HG03175 (cell line): ENCODE measurements at regions not wholly inside any gene's neighbourhood (a gene's known extent, or its start where the extent isn't known, plus 50 kb on each side); places are given as distances from the start of the nearest gene placed in this dataset.

Experiments
- ATAC-seq: cut with Tn5 transposase; IDR thresholded peaks from one replicate; pipeline ENCODE4 v1.9.1; 2021; ENCODE audit warnings: mild to moderate bottlenecking, moderate library complexity; ENCODE audit not compliant: unreplicated experiment

DNA sequence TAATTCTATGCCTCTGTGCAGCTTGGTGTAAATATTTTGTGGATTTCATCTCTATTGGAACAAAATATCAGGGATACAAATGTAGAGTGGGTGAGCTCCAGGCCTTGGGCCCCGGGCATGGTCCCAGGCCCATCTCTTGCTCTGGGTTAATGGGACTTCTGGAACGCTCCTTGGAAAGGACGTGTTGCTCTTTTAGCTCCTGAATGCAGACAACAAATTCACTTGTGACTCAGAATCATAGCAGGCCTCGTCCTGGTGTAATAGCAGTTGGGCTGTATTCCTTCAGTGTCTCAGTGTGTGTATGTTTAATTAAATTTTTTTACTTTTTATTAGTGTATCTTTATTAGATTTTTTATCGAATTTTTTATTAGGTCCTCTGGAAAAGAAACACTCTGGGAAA lies 266.7 kb upstream of the C2CD4B start:
- no peak for ATAC-seq

DNA sequence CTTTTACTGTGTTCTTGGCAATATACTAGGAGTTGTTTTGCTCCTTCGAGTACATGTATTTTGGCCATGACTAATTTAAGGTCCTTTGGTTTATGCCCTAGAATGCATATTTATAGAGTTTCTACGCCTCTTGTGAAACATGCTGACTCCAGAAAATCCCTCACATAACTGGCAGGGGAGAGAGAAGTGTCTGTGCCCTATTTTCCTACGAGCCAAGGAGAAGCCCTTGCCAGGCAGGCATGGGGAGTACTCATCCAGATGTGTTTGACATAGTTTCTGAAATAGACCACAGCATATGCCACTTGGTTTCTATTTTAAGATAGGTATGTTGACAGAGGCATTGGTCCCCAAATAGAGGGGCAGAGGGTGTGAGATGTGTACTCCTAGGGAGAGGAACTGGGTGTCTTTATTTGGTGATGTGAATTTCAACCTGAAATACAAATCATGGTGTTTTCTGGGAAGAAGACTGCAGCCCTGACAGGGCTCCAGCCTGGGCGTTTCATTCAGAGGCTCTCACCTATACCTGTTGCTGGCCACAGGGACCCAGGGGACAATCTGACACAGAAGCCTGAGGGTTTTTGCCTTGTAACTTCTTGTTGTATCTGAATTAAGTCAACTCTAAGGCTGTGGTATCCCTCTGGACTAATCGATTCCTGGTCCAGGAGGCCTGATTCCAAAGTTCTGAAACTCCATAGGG lies 267.8 kb upstream of the C2CD4B start:
- ATAC-seq, result no peak

DNA sequence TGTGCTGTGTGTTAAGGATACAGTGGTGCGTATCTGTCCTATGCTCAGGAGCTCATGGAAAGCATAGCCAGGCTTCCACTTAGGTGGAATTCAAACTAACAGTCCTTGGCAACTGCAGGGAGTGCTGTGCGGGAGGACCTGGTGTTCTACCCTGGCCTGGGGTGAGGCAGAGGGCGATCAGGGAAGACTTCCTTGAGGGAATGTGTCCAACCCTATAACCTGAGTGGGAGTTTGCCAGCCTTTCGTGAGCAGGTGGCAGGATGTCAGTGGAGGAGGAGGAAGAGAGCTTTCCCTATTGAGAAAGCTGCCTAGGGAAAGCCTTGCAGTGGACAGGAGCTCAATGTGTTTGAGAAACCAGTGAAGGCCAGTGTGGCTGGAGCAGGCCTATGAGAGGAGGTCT lies 271.1 kb upstream of the C2CD4B start:
- no peak for ATAC-seq

DNA sequence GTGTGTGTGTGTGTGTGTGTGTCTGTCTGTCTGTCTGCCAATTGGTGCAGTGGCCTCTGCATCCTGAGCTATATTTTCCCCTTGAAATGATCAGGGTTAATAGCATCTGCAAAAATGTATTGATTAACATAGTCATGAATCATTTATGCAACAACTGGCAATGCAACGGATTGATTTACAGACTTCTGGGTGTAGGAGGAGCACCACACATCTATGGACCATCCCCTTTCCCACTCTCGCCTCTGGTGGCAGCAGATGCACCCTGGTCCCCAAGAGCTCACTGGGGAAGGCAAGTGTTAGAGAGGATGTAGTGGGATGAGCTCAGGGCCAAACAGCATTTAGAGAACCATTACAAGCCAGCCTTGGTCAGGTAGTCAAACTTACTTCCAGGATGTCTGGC lies 272.7 kb upstream of the C2CD4B start:
- ATAC-seq, result no peak

DNA sequence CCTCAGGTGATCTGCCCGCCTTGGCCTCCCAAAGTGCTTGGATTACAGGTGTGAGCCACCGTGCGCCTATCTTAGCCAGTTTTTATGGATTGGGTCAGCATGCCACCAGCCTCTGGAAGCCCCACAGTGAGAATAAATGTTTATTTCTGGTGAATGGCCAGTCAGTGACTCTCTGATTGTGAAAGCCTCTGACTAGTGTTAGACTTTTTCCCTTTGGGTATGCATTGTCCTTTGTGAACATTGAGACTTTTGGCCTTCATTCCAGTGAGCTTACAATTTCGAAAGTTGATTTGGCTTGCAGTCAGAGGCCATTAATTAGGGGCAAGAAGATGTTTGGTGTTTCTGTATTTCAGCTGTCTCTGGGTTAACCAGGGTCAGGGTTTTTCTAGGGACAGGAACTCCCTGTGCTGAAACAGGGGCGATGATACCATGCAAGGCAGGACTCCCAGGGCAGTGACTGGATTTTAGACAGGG lies 274.5 kb upstream of the C2CD4B start:
- ATAC-seq, result no peak

DNA sequence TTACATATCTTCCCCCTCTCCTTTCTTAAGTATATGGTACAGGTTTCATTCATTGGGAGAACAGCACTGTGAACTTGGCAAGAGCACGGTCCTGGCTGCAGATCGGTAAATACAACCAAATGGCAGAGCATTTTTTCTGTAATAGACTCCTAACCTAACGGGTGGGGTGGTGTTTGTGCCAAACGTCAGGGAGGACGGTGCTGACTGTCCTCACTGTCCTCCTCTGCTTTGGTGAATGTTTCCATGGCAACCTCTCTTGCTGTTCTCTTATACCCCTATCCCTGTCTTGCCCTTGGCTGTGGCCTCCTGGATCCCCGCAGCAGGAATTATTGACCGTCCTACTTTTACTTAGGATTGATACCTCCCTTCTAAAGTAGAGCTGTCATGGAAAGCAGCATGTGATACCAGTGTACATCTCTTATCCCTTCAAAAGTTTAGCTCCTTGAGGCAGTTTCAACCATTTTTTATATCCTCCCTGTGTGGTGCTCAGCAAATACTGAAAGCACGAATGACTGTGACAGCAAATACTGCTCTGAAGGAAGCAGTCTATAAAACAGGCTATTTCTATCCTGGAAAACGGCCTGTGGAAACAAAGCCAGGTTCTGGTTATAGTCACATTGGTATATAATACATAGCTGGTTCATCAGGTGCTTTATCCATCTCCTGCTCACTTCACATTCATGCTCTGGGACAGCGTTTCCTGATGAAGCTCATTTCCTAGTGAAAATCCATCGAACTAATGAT lies 275.4 kb upstream of the C2CD4B start:
- no peak for ATAC-seq

DNA sequence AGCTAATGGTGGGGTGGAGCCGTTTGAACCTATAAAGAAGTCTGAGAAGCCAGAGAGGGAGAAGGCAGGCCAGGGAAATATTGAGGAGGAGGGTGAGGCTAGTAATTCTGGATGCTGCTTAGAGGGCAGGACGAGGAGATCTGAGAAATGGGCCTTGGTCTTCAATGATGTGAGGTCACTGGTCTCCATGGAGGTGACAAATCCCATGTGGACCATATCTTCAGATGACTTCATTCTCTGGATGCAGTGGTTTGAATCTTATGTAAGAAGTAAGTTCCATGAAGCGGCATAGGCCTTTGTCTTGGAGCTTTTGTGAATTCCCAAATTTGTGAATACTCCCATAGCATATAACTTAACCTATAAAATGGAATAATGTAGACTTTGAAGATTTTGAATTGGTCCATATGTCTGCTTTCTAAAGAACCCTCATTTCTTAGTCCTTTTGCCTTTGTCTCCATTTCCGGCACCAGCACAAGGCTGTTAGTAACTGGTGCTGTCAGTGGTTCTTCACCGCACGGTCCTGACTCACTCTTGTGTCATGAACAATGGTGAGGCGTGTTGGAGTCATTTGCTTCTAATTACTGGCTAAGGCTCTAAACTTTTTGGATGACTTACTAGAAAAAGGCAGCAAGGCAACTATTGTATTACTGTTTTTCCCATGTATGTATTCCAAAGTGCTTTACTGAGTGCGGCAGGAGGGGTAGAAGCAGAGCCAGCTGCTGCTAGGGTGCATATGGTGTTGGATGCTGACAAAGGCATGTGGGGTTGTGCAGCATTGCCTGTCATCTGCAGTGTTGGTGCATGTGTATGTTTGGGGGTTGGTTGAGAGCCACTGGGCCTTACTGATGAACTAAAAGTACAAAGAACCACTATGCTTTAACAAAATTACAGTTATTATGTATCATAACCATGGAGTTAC lies 279.3 kb upstream of the C2CD4B start:
- no peak for ATAC-seq

DNA sequence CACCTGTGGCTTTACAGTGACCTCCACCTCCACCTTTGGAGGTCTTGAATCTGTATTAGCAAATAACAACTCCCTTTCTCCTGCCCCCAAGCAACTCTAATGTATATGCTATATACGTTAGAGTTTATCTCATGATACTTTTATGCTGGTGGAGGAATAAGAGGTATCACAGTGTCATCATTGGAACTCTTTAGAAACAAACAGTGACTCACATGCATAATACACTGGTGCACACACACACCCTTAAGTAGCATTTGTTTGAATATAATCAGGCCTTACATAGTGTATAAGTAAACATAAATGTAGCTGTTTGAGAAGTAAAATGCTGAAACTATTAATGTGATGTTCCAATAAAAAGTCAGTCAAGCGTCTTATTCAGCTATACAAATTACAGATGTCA lies 280.2 kb upstream of the C2CD4B start:
- ATAC-seq, result no peak

DNA sequence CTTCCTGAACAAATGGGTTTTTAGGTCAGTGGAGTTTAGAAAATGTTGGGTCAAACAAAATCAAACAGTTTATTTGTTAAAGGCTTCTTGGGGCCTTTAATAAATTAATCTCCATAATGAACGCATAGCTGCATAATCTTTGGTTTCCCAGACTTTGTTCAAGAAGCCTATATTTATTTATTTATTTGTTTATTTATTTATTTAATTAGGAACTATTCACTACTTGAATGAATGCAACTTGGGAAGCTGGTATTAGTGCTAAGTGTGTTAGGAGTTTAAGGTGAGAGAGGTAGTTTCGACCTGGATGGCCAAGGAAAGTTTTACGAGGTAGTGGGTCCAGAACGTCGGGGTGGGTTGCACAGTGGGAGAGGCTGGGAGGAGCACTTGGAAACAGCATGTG lies 281.9 kb upstream of the C2CD4B start:
- no peak for ATAC-seq

DNA sequence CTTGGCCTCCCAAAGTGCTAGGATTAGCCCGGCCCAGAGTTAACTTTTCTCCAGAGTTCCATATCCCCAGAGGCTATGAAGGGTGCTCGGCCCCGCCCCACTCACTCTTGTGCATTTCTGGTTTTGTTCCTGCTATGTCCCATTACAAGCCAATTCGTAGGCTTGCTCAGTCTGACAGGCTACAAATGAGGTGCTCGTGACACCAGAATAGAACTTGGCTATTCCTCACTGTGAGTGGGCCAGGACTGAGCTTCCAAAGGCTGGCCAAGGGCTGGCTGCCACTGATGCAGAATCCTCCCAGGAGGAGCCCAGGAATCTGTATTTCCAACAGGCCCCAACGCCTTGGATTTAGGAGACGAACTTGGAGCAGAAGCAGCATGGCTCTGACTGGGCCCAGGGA lies 282.7 kb upstream of the C2CD4B start:
- no peak for ATAC-seq

DNA sequence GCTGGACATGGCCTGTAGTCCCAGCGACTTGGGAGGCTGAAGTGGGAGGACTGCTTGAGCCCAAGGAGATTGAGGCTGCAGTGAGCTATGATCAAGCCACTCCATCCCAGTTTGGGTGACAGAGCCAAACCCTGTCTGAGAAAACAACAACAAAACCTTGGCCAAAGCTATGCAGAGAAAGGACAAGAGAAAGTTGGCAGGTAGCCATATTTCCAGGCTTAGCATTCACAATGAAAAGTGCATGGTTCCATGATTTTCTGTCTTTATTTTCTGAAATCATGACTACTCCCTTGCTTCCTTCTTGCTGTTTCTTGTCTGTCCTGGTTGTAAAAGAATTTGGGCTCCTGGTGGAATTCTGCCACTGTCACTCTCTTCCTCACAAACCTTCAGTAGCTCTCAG lies 284.6 kb upstream of the C2CD4B start:
- no peak for ATAC-seq

DNA sequence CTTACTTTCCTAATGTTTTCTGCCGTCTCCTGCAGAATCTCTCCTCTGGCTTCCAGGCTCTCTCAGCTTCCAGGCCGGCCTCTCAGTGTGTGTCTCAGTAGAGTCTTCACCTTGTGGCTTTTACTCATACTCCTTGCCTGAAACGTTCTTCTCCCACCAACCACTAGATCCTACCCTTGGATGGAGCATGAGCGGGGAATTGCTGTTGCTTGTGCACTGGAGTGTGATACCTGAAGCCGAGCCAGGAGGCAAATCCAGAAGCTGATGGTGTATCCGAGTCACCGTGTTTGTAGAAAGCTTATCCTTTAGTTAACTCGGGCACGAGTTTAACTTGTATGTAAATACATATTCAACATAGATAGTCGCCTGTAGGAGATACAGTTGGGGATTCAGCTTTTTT lies 285.0 kb upstream of the C2CD4B start:
- no peak for ATAC-seq

DNA sequence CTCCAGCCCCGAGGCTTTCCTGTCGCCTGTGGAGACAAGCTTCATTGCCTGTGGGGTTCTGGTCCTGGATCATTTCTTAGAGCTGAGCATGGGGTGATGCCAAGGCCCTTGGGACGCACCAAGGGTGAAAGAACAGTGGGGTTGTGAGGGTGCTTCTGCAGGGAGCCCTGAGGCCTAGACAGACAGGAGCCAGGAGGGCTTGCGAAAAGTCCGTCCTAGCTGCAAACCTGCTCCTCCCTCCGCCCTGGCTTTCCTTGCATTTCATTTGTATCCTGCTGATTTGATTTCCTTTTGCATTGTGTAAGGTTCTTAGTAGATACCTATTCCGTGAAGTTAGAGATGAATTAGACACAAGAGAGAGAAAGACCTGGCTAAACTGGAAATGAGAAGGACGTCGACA lies 286.9 kb upstream of the C2CD4B start:
- no peak for ATAC-seq

DNA sequence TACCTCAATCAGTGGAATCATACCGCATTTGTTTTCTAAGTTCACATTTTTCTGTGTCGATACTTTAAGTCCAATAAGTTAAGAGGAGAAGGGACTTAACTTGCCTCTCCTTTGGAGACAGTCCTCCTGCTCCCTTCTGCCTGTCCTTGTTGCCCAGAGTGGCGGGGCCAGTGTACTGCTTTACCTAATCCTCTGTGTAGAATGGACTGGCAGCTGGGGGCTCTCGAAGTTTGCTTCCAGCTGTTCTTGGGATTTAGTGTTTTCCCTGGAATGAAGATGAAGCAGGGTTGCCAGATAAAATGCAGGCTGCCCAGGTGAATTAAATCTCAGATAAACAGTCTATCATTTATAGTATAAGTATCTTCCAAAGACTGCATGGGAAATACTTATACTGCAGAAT lies 287.6 kb upstream of the C2CD4B start:
- ATAC-seq, result no peak

DNA sequence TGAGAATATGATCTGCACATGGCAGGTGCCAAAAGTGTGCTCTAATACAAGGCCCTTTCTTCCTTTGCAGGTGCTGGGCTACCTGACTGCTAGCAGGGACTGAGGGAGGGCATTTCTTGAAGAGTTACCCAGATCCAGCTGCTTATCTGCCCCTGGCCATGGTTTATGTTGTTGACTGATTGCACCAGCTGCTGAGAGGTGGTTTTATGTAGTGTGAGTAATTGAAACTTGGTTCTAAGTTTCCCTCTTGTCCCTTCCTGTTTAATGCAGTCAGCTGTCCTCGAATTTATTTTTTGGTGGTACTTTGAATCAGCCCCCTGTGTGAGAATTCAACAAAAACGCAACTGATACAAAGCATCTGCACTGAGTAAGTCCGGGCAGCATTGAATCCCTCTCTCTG lies 288.3 kb upstream of the C2CD4B start:
- ATAC-seq, result no peak

DNA sequence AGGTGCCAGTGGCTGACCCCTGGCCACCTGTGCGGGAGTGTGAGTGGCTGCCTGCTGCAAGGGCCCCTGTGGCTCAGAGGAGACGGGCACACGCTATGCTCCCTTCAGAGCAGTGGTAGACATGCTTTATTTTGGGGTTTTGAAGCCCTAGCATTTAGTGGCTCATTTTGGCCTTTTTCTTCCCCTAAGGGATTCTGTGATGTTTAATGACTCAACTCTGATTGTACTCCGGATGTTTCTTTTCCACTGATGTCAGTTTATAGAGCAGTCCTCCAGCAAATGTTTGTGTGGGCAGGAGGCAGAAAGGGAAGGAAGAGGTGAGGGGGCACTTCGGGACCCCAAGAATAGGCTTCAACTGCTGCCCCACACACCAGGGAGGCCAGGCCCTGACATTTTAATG lies 288.9 kb upstream of the C2CD4B start:
- ATAC-seq, result no peak

DNA sequence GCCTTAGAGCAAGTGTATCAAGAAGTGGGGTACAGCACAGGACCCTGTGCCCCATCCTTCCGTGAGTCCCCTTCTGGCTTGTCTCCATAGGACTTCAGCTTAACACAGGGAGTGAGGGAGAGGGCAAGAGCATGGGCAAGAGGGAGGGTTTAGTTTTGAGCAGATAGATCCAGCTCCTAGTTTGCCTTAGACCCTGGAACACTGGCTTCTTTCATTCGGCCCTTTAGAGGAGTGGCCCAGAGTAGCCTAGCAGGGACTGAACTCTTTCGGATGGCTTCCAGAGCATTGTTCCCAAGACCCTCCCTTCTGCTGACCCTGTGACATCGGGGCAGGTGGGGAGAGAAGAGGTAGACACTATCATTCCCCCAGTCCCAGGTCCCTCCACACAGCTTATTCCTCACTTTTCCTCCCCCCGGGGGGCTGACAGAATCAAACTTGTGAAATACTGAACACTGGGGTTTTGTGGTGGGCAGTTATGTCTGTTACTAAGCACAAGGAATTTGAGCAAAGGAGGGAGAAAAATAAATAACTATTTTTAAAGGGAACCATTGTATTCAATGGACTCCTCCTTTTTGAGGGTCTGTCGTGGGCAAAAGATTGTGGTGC lies 289.6 kb upstream of the C2CD4B start:
- ATAC-seq, result no peak

DNA sequence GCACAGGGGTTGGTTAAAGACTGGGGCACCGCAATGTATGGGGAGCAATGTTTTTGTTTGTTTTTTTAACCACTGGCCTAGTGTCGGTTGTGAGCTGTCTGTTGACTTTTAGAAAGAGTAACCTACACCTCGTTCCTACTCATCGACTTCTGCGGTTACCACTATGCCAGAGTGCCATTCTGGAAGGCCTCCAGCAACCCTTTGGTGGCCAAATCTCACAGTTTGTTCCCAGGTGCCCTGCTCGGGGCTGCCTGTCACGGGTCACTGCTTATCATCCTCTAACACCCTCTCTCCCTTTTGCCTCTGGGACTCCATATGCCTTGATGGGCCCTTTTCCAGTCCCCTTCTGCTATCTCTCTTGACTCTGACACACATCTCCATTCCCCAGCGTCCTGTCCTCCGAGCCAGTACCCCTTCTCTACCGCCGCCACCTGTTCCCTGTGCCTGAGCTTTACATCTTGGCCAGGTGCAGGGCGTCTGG lies 290.4 kb upstream of the C2CD4B start:
- no peak for ATAC-seq

DNA sequence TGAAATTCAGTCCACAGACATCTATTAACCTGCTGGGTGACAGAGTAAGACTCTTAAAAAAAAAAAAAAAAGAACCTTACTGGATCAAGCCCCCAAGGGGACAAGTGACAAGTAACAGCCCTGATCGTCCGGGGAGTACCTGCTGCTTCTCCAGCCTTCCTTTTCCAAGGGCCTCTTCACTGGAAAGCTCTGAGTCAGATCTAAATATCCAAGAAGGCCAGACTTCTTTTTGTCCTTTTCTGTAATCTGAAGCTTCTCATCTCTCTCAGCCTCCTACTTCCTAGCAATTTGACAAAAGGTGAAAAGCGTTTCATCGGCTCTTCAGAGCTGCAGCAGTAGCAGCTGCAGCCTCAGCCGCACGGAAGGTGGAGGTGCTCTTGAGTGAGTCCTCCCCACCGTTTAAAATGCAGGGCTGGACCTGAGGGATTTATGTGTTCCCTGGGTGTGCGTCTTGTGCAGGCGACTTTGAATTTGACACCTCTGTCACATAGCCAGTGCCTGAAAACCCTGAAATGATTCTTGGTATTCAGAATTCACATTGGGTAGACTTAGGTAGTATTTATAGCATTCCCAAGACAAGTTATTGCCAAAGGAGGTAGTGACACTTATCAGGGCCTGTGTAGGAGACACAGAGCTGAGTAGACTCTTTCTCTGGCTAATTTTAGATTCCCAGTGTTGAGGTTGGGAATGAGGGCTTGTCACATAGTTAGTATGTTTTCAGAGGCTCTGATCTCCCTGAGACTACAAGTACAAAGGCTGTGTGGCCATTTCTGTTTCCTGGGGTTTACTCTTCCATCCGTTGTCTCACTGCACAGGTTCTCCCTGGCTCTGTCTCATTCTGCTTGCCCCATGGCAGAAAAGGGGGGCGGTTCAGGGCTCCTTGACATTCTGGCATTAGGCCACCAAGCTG lies 291.2 kb upstream of the C2CD4B start:
- no peak for ATAC-seq

DNA sequence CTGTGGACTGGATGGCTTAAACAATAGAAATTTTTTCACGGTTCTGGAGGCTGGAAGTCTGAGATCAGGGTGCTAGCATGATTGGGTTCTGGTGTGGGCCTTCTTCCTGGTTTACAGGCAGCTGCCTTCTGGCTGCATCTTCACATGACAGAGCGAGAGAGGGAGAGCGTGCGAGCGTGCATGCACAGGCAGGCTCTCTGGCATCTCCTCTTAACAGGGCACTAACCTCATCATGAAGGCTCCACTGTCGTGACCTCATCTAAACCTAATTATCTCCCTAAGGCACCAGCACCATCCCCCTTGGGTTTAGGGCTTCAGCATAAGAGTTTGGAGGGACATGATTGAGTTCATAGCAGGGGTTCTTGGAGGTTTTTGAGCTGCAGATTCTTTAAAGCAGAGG lies 292.0 kb upstream of the C2CD4B start:
- ATAC-seq, result no peak
